ENCODE measurements at regions not wholly inside any gene's neighbourhood (a gene's known extent, or its start where the extent isn't known, plus 50 kb on each side); places are given as distances from the start of the nearest gene placed in this dataset.

DNA sequence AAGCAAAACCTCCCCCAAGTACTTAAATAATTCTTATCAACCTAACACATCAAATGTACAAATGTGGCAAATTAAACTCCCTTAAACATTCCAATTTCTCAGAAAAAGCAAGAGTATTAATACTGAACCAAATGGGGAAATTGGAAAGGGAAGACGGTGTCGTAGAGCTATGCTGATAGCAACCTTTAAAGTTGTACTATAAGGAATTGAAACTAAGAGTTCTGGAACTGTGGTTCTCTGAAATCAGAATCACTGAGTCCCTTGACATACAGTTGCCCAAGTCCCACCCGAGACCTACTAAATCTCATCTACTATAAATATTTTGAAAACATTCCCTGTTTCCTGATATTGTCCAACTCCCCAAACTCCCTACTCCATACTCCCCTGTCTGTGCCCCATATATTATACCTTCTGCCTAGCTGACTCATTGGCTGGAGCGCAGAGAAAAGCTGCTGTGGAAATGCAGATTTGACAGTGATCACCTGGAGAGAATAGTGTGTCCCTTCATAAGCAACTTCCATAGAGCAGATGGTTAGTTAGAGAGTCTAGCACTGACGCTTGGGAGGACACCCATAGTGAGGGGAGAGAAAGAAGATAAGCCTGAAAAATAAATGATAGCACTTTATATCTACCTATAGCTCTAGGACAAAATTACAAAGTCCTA is 51.4 kb upstream of the ITM2B start:
- DNase-seq (no peak), ATAC-seq (no peak)
- Mint-ChIP-seq H3K4me3 (no peak overlapping the region), H3K9me3 (no peaks in the 10 kb centered on the region), H3K27ac (no peak overlapping the region), H3K27me3 (no peaks in the 10 kb centered on the region), H3K4me1 (peaks cover 41% of the 10 kb centered on the region), H3K36me3 (ENCODE audit: low read depth) (no peaks in the 10 kb centered on the region)

DNA sequence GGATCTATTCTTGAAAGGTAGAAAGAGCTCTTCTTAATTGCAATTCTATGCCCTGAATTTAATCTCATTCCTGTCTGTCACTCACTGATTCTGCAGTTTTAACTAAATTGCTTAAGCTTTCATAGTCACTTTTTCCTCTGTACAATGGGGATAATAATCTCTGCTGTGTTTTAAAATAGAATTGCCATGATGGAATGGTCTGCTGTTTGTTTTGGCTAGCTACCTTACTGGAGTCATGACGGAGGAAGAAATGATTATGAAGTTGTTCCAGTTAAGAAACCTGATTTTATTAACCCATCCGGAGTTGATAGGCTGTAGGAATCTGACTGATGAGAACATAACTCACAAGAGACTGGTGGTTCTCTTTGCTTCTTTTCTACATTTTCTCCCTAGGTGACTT is 54.9 kb upstream of the ITM2B start:
- no peak overlapping the region for H3K4me3 Mint-ChIP-seq
- ATAC-seq = no peak
- no peaks in the 10 kb centered on the region for H3K9me3 Mint-ChIP-seq
- H3K36me3 Mint-ChIP-seq (ENCODE audit: low read depth) = no peaks in the 10 kb centered on the region
- H3K27ac Mint-ChIP-seq = no peak overlapping the region
- peaks cover 16% of the 10 kb centered on the region for H3K4me1 Mint-ChIP-seq
- H3K27me3 Mint-ChIP-seq = no peaks in the 10 kb centered on the region
- DNase-seq = no peak

DNA sequence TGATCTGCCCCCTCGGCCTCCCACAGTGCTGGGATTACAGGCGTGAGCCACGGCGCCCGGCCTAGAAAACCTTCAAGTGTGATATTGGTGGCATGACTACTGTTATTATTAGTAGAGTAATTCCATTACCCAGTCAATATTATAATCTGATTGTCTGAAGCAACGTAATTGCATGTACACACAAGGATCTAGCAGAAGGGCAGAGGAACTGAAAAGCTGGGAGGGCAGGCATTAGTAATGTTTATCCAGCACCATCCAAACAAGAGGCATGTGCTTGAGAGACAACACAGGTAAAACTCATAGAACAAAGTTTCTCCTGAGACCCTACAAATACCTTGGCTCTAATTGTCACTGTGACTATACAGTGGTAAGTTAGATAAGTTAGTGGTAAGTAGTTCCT is 56.2 kb upstream of the ITM2B start:
- ATAC-seq (no peak), DNase-seq (no peak)
- Mint-ChIP-seq H3K27me3 (no peaks in the 10 kb centered on the region), H3K4me1 (peaks cover 5% of the 10 kb centered on the region), H3K36me3 (ENCODE audit: low read depth) (no peaks in the 10 kb centered on the region), H3K27ac (no peak overlapping the region), H3K4me3 (no peak overlapping the region), H3K9me3 (no peaks in the 10 kb centered on the region)

DNA sequence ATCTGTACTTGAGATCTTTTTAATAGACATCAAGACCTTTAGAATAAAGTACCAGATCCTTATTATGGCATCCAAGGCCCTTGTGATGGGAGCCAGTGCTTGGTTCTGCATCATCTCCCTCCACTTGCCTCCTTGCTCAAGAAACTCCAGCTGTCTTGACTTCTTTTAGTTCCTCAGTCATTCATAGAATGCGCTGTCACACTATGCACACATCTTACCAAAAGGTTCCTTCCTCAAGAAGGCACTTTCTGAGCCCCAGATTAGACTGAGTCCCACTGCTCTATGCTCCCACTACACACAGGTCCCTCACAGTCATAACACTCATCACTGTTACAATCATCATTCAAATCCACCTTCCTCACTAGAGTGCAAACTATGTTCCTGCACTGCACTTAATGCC is 57.8 kb upstream of the ITM2B start:
- no peak for DNase-seq
- no peaks in the 10 kb centered on the region for H3K4me1 Mint-ChIP-seq
- ATAC-seq = no peak
- H3K36me3 Mint-ChIP-seq (ENCODE audit: low read depth) = no peaks in the 10 kb centered on the region
- no peak overlapping the region for H3K4me3 Mint-ChIP-seq
- no peaks in the 10 kb centered on the region for H3K27me3 Mint-ChIP-seq
- H3K9me3 Mint-ChIP-seq = no peaks in the 10 kb centered on the region
- H3K27ac Mint-ChIP-seq = no peak overlapping the region

DNA sequence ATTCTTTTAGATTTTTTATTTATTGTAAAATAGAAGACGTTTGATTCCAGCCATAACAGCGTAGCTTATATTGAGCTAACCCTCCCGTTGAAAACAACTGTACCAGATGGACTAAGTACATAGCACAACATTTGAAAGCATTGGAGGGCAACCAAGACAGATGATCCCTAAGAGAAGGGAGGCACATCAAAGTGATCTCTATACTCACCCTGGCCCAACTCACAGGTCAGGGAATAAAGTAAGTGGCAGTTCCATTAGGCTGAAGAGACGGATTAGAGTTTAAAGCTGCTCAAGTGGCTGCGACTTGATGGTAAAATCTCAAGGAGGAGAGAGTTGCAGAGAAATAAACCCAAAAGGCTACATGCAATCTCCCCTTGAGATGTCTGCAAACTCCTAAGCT is 65.1 kb upstream of the ITM2B start:
- DNase-seq (no peak), ATAC-seq (no peak)
- no peaks in the 10 kb centered on the region for H3K36me3 Mint-ChIP-seq (ENCODE audit: low read depth)
- no peak overlapping the region for H3K4me3 Mint-ChIP-seq
- H3K4me1 Mint-ChIP-seq = no peaks in the 10 kb centered on the region
- no peaks in the 10 kb centered on the region for H3K27me3 Mint-ChIP-seq
- no peaks in the 10 kb centered on the region for H3K9me3 Mint-ChIP-seq
- H3K27ac Mint-ChIP-seq = no peak overlapping the region

DNA sequence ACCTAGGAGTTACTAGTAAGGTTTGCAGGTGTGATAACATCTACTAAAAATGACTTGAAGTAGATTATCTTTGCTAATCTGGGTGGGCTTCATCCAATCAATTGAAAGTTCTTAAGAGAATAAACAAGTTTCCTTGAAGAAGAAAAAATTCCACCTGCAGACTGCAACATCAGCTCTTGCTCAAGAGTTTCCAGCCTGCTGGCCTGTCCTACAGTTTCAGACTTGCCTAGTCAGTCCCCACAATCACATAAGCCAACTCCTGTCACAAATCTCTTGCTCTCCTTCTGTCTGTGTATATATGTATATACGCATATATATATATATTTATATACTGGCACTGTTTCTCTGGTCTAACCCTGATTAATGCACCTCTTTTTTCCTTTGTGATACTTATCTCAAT is 67.3 kb upstream of the ITM2B start:
- DNase-seq (no peak), ATAC-seq (no peak)
- Mint-ChIP-seq H3K9me3 (no peaks in the 10 kb centered on the region), H3K4me1 (peaks cover 19% of the 10 kb centered on the region), H3K4me3 (no peak overlapping the region), H3K27ac (no peak overlapping the region), H3K36me3 (ENCODE audit: low read depth) (no peaks in the 10 kb centered on the region), H3K27me3 (no peaks in the 10 kb centered on the region)

DNA sequence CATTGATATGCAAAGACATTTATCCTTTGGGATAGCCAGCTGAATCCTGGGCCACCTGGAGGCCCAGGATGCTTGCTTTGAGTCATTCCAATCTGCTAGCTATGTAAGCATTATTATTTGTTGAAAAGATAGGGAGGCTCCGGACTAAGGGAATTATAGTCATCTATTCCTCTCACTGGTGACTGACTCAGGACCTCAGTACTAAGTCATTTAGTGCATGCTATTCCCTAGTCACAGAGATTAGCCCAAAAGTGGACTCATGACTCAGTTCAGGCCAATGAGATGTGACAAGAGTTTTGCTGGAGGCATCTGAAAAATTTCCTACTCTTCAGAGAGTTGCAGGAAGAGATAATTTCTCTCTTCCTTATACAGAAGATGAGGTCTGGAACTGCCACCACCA is 67.9 kb upstream of the ITM2B start:
- no peaks in the 10 kb centered on the region for H3K36me3 Mint-ChIP-seq (ENCODE audit: low read depth)
- H3K4me3 Mint-ChIP-seq = no peak overlapping the region
- no peak for DNase-seq
- peaks cover 25% of the 10 kb centered on the region for H3K4me1 Mint-ChIP-seq
- H3K9me3 Mint-ChIP-seq = no peaks in the 10 kb centered on the region
- no peaks in the 10 kb centered on the region for H3K27me3 Mint-ChIP-seq
- no peak overlapping the region for H3K27ac Mint-ChIP-seq
- ATAC-seq = no peak

DNA sequence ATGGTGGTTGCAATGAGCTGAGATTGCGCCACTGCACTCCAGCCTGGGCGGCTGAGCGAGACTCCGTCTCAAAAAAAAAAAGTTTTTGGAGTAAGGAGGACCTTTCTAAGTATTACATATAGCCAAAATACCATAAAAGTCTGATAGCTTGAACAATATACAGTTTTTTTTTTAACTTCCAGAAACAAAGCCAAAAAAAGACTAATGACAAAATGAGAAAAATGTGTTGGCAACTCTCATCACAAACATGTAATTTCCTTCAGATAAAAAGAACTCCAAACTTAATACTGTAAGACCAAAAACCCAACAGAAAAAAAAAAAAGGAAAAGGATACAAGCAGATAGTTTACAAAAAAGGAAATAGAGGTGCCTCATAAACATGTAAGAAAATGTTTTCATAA is 68.2 kb upstream of the MED4 start:
- no peaks in the 10 kb centered on the region for H3K36me3 Mint-ChIP-seq (ENCODE audit: low read depth)
- H3K27ac Mint-ChIP-seq = no peak overlapping the region
- H3K4me1 Mint-ChIP-seq = peaks cover 45% of the 10 kb centered on the region
- H3K9me3 Mint-ChIP-seq = no peaks in the 10 kb centered on the region
- no peak overlapping the region for H3K4me3 Mint-ChIP-seq
- DNase-seq (no peak), ATAC-seq (no peak)
- H3K27me3 Mint-ChIP-seq = no peaks in the 10 kb centered on the region

DNA sequence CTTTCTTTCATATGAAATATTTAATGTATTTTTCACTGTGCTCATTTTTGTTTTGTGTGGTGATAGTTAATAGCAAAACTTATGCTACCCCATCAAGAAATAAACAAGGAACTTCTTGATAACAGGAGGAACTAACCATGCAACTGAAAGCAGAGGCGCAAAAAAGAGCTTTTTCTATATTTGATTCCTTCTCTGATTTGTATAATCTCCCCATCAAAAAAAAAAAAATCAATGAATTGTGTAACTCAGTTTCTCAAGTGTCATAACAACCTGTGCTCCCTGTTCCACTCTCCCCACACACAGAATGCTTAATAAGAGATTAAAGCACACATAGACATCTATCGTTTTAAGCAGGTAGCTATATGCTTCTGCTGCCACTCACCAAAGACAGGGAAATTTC is 67.3 kb upstream of the MED4 start:
- Mint-ChIP-seq H3K27ac (peak overlapping the region; percentile 68), H3K4me1 (peaks cover 46% of the 10 kb centered on the region), H3K36me3 (ENCODE audit: low read depth) (no peaks in the 10 kb centered on the region), H3K27me3 (no peaks in the 10 kb centered on the region), H3K4me3 (no peak overlapping the region), H3K9me3 (no peaks in the 10 kb centered on the region)
- ATAC-seq = no peak
- no peak for DNase-seq

DNA sequence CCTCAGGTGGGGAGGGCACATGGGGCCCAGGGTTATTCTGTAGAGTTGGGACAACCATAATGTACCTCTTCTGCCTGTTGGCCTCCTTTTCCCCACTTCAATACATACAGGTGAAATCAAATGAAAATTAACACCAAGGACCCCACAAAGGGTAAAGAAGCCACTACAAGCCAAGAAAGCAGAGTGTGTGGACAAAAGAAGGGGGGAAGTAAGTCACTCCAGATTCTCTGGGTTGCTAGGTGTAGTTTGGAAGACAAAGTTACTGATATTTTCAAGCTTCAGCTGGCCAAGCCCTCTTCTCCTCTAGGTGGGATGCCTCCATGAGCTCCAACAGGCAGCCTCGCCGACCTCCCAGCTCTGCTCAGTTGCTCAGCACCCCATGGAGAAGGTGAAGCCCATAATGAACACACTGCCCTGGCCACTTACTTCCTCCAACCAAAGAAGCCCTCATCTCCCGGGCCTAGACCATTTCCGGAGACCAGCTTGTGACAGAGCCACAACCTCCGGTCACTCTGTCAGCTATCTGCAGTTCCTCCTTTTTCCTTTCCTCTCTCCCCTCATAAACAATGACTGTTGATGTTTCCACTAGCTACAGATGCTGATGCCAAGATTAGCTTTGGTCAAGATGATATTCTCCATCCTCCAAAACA is 66.8 kb upstream of the MED4 start:
- Mint-ChIP-seq H3K27ac (peak overlapping the region; percentile 68), H3K27me3 (no peaks in the 10 kb centered on the region), H3K36me3 (ENCODE audit: low read depth) (no peaks in the 10 kb centered on the region), H3K4me3 (no peak overlapping the region), H3K9me3 (no peaks in the 10 kb centered on the region), H3K4me1 (peaks cover 51% of the 10 kb centered on the region)
- DNase-seq (no peak), ATAC-seq (no peak)

DNA sequence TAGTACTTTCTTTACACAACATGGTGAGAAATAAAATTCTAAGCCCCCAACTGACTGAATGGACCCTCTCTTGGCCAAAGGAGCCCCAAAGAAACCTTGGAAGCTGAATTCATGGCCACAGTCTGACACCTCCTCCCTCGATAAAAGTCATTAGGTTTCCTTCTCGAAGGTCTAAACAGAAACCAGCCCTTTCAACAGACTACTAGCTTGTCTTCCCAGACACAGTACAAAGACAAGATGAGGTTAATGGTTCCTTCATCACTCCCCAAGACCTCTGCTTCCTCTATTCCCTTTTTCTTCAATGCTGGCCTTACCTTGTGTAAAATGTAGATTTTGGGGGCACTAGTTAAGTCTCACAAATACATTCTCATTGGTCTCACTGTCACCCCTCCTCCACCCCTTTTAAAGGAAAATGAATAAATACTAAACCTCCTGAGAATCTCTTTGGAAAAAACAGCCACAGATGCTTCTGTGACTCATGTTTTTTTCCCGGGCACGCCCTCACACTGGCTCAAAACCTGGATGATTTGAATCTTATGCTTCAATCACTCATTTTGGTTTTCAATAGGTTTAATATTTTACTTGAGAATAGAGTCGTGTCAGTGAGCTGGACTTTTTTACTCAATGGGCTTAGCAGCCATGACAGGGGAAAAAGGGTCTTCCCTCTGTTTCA is 65.8 kb upstream of the MED4 start:
- H3K36me3 Mint-ChIP-seq (ENCODE audit: low read depth) = no peaks in the 10 kb centered on the region
- no peak for DNase-seq
- peak overlapping the region; percentile 45 for H3K4me3 Mint-ChIP-seq
- H3K4me1 Mint-ChIP-seq = peaks cover 60% of the 10 kb centered on the region
- no peaks in the 10 kb centered on the region for H3K9me3 Mint-ChIP-seq
- no peaks in the 10 kb centered on the region for H3K27me3 Mint-ChIP-seq
- peak overlapping the region; percentile 68 for H3K27ac Mint-ChIP-seq
- ATAC-seq = peak; percentile 3

DNA sequence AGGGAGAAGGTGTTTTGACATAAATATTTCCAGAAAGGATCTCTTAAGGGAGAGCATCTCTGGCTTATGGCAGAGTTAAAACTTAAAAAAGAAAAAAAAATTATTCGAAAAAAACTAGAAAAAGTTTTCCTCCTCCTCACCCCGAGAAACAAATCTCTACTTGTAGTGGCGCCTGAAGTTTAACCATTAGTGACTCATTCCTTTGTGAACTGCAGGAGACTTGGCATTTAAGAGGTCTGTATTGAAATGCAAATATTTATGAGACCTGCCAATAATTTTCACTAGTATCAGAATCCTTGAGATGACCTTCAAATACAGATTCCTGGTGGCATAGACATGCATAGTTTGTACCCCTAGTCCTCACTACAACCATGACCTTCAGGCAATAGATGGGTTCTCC is 64.9 kb upstream of the MED4 start:
- ATAC-seq = no peak
- no peak for DNase-seq
- H3K4me1 Mint-ChIP-seq = peaks cover 69% of the 10 kb centered on the region

DNA sequence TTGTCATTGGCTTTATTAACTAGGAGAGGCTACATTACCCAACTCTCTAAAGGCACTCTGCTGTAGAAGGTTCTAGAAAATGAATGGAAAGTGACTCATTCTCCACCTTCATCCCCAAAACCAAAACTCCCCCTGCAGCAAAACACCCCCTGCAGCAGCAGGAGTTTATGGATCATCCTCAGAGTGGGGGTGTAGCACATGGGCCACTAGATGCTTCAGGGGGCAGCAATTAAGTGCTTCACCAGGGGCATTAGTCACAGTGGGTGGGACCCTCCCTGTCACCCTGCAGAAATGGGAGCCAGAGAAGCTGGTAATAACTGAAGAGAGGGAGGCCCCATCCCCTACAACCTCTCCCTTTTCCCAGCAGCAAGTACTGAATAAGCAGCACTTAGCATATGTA is 64.5 kb upstream of the MED4 start:
- H3K27ac Mint-ChIP-seq = peak overlapping the region; percentile 68
- H3K9me3 Mint-ChIP-seq = no peaks in the 10 kb centered on the region
- DNase-seq (peak; percentile 37), ATAC-seq (peak; percentile 60)
- H3K27me3 Mint-ChIP-seq = no peaks in the 10 kb centered on the region
- H3K4me1 Mint-ChIP-seq = peaks cover 74% of the 10 kb centered on the region
- H3K36me3 Mint-ChIP-seq (ENCODE audit: low read depth) = no peaks in the 10 kb centered on the region
- peak overlapping the region; percentile 45 for H3K4me3 Mint-ChIP-seq

More for the DNA sequence above, 64.9 kb upstream of the MED4 start:
- peak overlapping the region; percentile 45 for H3K4me3 Mint-ChIP-seq
- H3K27ac Mint-ChIP-seq = peak overlapping the region; percentile 68
- H3K9me3 Mint-ChIP-seq = no peaks in the 10 kb centered on the region
- H3K27me3 Mint-ChIP-seq = no peaks in the 10 kb centered on the region
- H3K36me3 Mint-ChIP-seq (ENCODE audit: low read depth) = no peaks in the 10 kb centered on the region

DNA sequence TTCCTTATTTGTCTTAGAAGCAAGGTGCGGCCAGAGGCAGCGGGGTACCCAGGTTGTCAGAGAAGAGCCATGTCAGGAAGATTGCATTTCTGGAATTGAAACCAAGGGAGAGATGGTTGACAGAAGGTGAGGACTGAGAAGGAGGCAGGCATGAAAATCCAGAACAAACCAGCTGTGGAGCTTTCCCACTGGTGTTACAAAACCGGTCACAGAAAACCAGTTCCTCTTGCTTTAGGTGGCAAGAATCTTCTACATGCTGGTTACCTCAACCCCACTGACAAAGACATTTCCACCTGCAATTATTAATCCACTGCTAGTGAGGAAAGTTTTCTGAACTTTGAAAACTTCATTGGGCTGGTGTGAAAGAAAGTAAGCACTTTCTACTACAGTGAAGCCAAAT is 64.0 kb upstream of the MED4 start:
- DNase-seq (no peak), ATAC-seq (no peak)
- peaks cover 79% of the 10 kb centered on the region for H3K4me1 Mint-ChIP-seq
- H3K36me3 Mint-ChIP-seq (ENCODE audit: low read depth) = no peaks in the 10 kb centered on the region
- no peaks in the 10 kb centered on the region for H3K9me3 Mint-ChIP-seq
- H3K4me3 Mint-ChIP-seq = no peak overlapping the region
- no peaks in the 10 kb centered on the region for H3K27me3 Mint-ChIP-seq
- peak overlapping the region; percentile 89 for H3K27ac Mint-ChIP-seq

DNA sequence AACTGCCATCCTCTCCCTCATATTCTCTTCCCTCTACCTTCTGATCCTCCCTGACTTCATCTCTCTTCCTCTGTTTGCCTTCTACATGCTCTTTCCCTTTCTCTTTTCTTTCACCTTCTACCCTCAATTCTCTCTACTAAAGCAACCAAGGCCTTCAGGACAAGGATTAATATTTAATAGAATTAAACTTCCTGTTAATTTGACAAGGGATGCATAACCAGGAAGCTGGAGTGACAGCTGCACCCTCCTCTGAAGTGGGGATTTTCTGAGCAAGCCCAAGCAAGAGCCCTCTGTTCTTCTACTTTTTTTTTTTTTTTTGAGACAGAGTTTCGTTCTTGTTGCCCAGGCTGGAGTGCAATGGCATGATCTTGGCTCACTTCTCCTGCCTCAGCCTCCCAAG is 63.4 kb upstream of the MED4 start:
- no peaks in the 10 kb centered on the region for H3K36me3 Mint-ChIP-seq (ENCODE audit: low read depth)
- ATAC-seq = no peak
- H3K4me3 Mint-ChIP-seq = no peak overlapping the region
- H3K9me3 Mint-ChIP-seq = no peaks in the 10 kb centered on the region
- DNase-seq = no peak
- H3K4me1 Mint-ChIP-seq = peaks cover 85% of the 10 kb centered on the region
- H3K27me3 Mint-ChIP-seq = no peaks in the 10 kb centered on the region
- H3K27ac Mint-ChIP-seq = peak overlapping the region; percentile 89

Data from activated naive CD8-positive, alpha-beta T cell treated with anti-CD3 and anti-CD28 coated beads, Interleukin-2, amount 50 U/mL, for 24 hours (primary cell).